PC-3 (cell line): ENCODE measurements at regions not wholly inside any gene's neighbourhood (a gene's known extent, or its start where the extent isn't known, plus 50 kb on each side); places are given as distances from the start of the nearest gene placed in this dataset.

Experiments used
- ATAC-seq: fragments of 200-7000 bp; cut with Tn5 transposase; 2 replicates; pipeline ENCODE4 v1.9.1; 2020; ENCODE audit warnings: mild to moderate bottlenecking, moderate library complexity
- BruUV-seq: library from RNA; stranded (reverse); fragments of 400-500 nt; replicated peaks from 2 replicates; lab custom pipeline; 2021; lab: Mats Ljungman, UMichigan
- CTCF ChIA-PET: fragments of 300-600 bp; sonication (Branson Sonifier 250); formaldehyde crosslinking; loops from one replicate; lab custom pipeline; 2022; ENCODE audit warnings: antibody characterized with exemption; lab: Charles Lee
- POLR2A ChIA-PET: fragments of 300-600 bp; sonication (Branson Sonifier 250); formaldehyde crosslinking; loops from one replicate; lab custom pipeline; 2022; ENCODE audit warnings: antibody characterized with exemption; ENCODE audit not compliant: unreplicated experiment; lab: Charles Lee
- DNase-seq: peaks from one replicate; pipeline ENCODE4 v3.0.0-alpha.2; 2015
- H2AFZ ChIP-seq: fragments of 300-600 bp; sonication (generic); 2 replicates; pipeline ENCODE4 v1.6.0; 2016; ENCODE audit warnings: antibody characterized with exemption, low read length
- H3F3A ChIP-seq: fragments of 300-600 bp; sonication (generic); one replicate; pipeline ENCODE4 v1.6.0; 2017; ENCODE audit warnings: antibody characterized with exemption, low read length, control low read depth, mild to moderate bottlenecking; ENCODE audit not compliant: unreplicated experiment
- H3K27ac ChIP-seq: fragments of 300-600 bp; sonication (generic); 2 replicates; pipeline ENCODE4 v1.5.1; 2016; ENCODE audit warnings: mild to moderate bottlenecking, low read length
- H3K27me3 ChIP-seq: fragments of 300-600 bp; sonication (generic); 2 replicates; pipeline ENCODE4 v1.6.1; 2016; ENCODE audit warnings: low read length, mixed read lengths
- H3K36me3 ChIP-seq: fragments of 300-600 bp; sonication (generic); 2 replicates; pipeline ENCODE4 v1.6.1; 2016; ENCODE audit warnings: low read depth, mixed run types, low read length, mixed read lengths
- H3K4me1 ChIP-seq: fragments of 300-600 bp; sonication (generic); 2 replicates; pipeline ENCODE4 v1.5.1; 2016; ENCODE audit warnings: low read length; ENCODE audit not compliant: insufficient read depth
- H3K4me2 ChIP-seq: fragments of 300-600 bp; sonication (generic); 2 replicates; pipeline ENCODE4 v1.6.0; 2016; ENCODE audit warnings: low read length
- H3K4me3 ChIP-seq: fragments of 300-600 bp; sonication (generic); 2 replicates; pipeline ENCODE4 v1.5.1; 2016; ENCODE audit warnings: mild to moderate bottlenecking, low read length, mixed read lengths
- H3K79me2 ChIP-seq: fragments of 300-600 bp; sonication (generic); 2 replicates; pipeline ENCODE4 v1.6.1; 2017; ENCODE audit warnings: low read length, mixed read lengths
- H3K9ac ChIP-seq: fragments of 300-600 bp; sonication (generic); 2 replicates; pipeline ENCODE4 v1.6.0; 2016; ENCODE audit warnings: mild to moderate bottlenecking, low read length
- H3K9me2 ChIP-seq: fragments of 300-600 bp; sonication (generic); replicated peaks from 2 replicates; pipeline ENCODE4 v1.6.1; 2016; ENCODE audit warnings: mixed run types, low read length, mixed read lengths
- H3K9me3 ChIP-seq: fragments of 300-600 bp; sonication (generic); 2 replicates; pipeline ENCODE4 v1.6.1; 2016; ENCODE audit warnings: low read length, mixed read lengths
- H4K20me1 ChIP-seq: fragments of 300-600 bp; sonication (generic); 2 replicates; pipeline ENCODE4 v1.6.1; 2016; ENCODE audit warnings: low read length, mixed read lengths
- CTCF ChIP-seq: fragments of 300-600 bp; sonication (generic); conservative IDR thresholded peaks from 2 replicates; pipeline ENCODE4 v1.5.1; 2017; ENCODE audit warnings: antibody characterized with exemption, low read depth, mild to moderate bottlenecking, low read length
- EZH2 ChIP-seq: fragments of 300-600 bp; sonication (generic); IDR thresholded peaks from one replicate; pipeline ENCODE4 v1.6.1; 2017; ENCODE audit warnings: antibody characterized with exemption, mild to moderate bottlenecking, low read length; ENCODE audit not compliant: unreplicated experiment
- EZH2phosphoT487 ChIP-seq: fragments of 300-600 bp; sonication (generic); IDR thresholded peaks from 2 replicates; pipeline ENCODE4 v1.6.1; 2018; ENCODE audit warnings: mild to moderate bottlenecking, antibody characterized with exemption, low read length, borderline replicate concordance
- intact Hi-C: fragments of 100-400 bp; cut with micrococcal nuclease; formaldehyde crosslinking; loops from 2 replicates; pipeline ENCODE4 v1.9.0; 2023

- peaks cover 24% of the 10 kb centered on the region; the same call in 1 of the 2 replicates for H3K27me3 ChIP-seq
- TF ChIP-seq EZH2phosphoT487 (no peak), EZH2 (no peak), CTCF (no peak)
- BruUV-seq, result no TSS peak
- no peaks in the 10 kb centered on the region for H3K9me3 ChIP-seq
- no peaks in the 10 kb centered on the region for H3K9me2 ChIP-seq
- H3K36me3 ChIP-seq, result no peaks in the 10 kb centered on the region
- H3F3A ChIP-seq, result no peaks in the 10 kb centered on the region
- no peak overlapping the region for H3K4me3 ChIP-seq
- intact Hi-C loops, result no loop called here
- no peak overlapping the region for H2AFZ ChIP-seq
- no peak overlapping the region for H3K27ac ChIP-seq
- H3K79me2 ChIP-seq, result no peaks in the 10 kb centered on the region
- ChIA-PET CTCF (no interaction called here), POLR2A (no interaction called here)
- H3K9ac ChIP-seq, result no peak overlapping the region
- ATAC-seq (no peak), DNase-seq (no peak)
- no peaks in the 10 kb centered on the region for H4K20me1 ChIP-seq
- H3K4me1 ChIP-seq, result no peaks in the 10 kb centered on the region
- H3K4me2 ChIP-seq, result no peak overlapping the region
Measured at GRCh38 chr14:38790916-38791315, 312.1 kb downstream of the SEC23A start.

GRCh38 chr14:38789805-38790204 lies 313.2 kb downstream of the SEC23A start:
- intact Hi-C loops, result no loop called here
- CTCF ChIA-PET, result no interaction called here
- H3K9me2 ChIP-seq, result no peaks in the 10 kb centered on the region
- H3K4me1 ChIP-seq, result no peaks in the 10 kb centered on the region
- H3F3A ChIP-seq, result no peaks in the 10 kb centered on the region
- no peak overlapping the region for H3K4me3 ChIP-seq
- no peak overlapping the region for H3K27ac ChIP-seq
- H3K36me3 ChIP-seq, result no peaks in the 10 kb centered on the region
- no TSS peak for BruUV-seq
- no peaks in the 10 kb centered on the region for H3K79me2 ChIP-seq
- H3K27me3 ChIP-seq, result peaks cover 16% of the 10 kb centered on the region; the same call in 1 of the 2 replicates
- POLR2A ChIA-PET, result no interaction called here
- H4K20me1 ChIP-seq, result no peaks in the 10 kb centered on the region
- no peak for ATAC-seq
- H2AFZ ChIP-seq, result no peak overlapping the region
- TF ChIP-seq EZH2phosphoT487 (no peak), CTCF (no peak), EZH2 (no peak)
- no peak overlapping the region for H3K4me2 ChIP-seq
- no peaks in the 10 kb centered on the region for H3K9me3 ChIP-seq
- no peak overlapping the region for H3K9ac ChIP-seq
- DNase-seq, result no peak

GRCh38 chr14:38788060-38788459 lies 315.0 kb downstream of the SEC23A start:
- no peaks in the 10 kb centered on the region for H3K79me2 ChIP-seq
- no peaks in the 10 kb centered on the region for H4K20me1 ChIP-seq
- no peaks in the 10 kb centered on the region for H3K9me3 ChIP-seq
- no peaks in the 10 kb centered on the region for H3K36me3 ChIP-seq
- CTCF ChIA-PET, result no interaction called here
- no peak overlapping the region for H2AFZ ChIP-seq
- H3K4me1 ChIP-seq, result no peaks in the 10 kb centered on the region
- H3K27me3 ChIP-seq, result peaks cover 13% of the 10 kb centered on the region; the same call in 1 of the 2 replicates
- no peak overlapping the region for H3K9ac ChIP-seq
- no peaks in the 10 kb centered on the region for H3K9me2 ChIP-seq
- POLR2A ChIA-PET, result no interaction called here
- no peak for TF ChIP-seq EZH2
- no peak for TF ChIP-seq EZH2phosphoT487
- no peak for TF ChIP-seq CTCF
- H3K27ac ChIP-seq, result no peak overlapping the region
- no peak overlapping the region for H3K4me3 ChIP-seq
- ATAC-seq (no peak), DNase-seq (no peak)
- no peaks in the 10 kb centered on the region for H3F3A ChIP-seq
- intact Hi-C loops, result no loop called here
- no TSS peak for BruUV-seq
- no peak overlapping the region for H3K4me2 ChIP-seq
